ENCODE measurements at regions not wholly inside any gene's neighbourhood (a gene's known extent, or its start where the extent isn't known, plus 50 kb on each side); places are given as distances from the start of the nearest gene placed in this dataset.

- Histone ChIP-seq H3K4me3 (ENCODE audit: control insufficient read depth in 2 of 3, extremely low read depth in 1 of 3, insufficient read depth in 2 of 3, low read depth in 1 of 3, low read length in 3 of 3) (no peak overlapping the region), H3K79me2 (ENCODE audit: control insufficient read depth, insufficient read depth, low read length) (no peaks in the 10 kb centered on the region), H3K9ac (ENCODE audit: control insufficient read depth, extremely low read depth, insufficient read depth, low read length) (no peak overlapping the region), H3K9me1 (ENCODE audit: control insufficient read depth, extremely low read depth, insufficient read depth, low read length) (no peaks in the 10 kb centered on the region), H3K4me2 (ENCODE audit: control insufficient read depth, extremely low read depth, insufficient read depth, low read depth, low read length) (peak overlapping the region; percentile 48), H3K9me3 (ENCODE audit: control insufficient read depth, low read depth, low read length) (peaks cover 2% of the 10 kb centered on the region), H3K27ac (ENCODE audit: control insufficient read depth, insufficient read depth, low read length) (peak overlapping the region; percentile 17), H2AFZ (ENCODE audit: control insufficient read depth, low read length) (no peak overlapping the region), H3K36me3 (ENCODE audit: control insufficient read depth in 2 of 2, extremely low read depth in 1 of 2, insufficient read depth in 2 of 2, low read length in 2 of 2) (no peaks in the 10 kb centered on the region), H4K20me1 (ENCODE audit: control insufficient read depth, extremely low read depth, insufficient read depth, low read length) (no peaks in the 10 kb centered on the region), H3K27me3 (ENCODE audit: control insufficient read depth, extremely low read depth, insufficient read depth, low read length) (no peaks in the 10 kb centered on the region), H3K4me1 (ENCODE audit: control insufficient read depth, extremely low read depth, insufficient read depth, low read length) (peaks cover 30% of the 10 kb centered on the region)
- FAIRE-seq (no peak), DNase-seq (ENCODE audit: low read depth, low spot score) (no peak)
- dilution Hi-C loops (cut with MboI; ENCODE audit: extremely low pct_ligation_motif_present, low sequenced_read_pairs) = no loop called here
- no peak for TF ChIP-seq EZH2 (IDR thresholded peaks at IDR 0.05; ENCODE audit: low read length)
- TF ChIP-seq, protein P1, sequence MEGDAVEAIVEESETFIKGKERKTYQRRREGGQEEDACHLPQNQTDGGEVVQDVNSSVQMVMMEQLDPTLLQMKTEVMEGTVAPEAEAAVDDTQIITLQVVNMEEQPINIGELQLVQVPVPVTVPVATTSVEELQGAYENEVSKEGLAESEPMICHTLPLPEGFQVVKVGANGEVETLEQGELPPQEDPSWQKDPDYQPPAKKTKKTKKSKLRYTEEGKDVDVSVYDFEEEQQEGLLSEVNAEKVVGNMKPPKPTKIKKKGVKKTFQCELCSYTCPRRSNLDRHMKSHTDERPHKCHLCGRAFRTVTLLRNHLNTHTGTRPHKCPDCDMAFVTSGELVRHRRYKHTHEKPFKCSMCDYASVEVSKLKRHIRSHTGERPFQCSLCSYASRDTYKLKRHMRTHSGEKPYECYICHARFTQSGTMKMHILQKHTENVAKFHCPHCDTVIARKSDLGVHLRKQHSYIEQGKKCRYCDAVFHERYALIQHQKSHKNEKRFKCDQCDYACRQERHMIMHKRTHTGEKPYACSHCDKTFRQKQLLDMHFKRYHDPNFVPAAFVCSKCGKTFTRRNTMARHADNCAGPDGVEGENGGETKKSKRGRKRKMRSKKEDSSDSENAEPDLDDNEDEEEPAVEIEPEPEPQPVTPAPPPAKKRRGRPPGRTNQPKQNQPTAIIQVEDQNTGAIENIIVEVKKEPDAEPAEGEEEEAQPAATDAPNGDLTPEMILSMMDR (optimal IDR thresholded peaks at IDR 0.05 in 1 of 3, IDR thresholded peaks at IDR 0.05 in 1 of 3, conservative IDR thresholded peaks at IDR 0.05 in 1 of 3; ENCODE audit: extremely low read depth in 1 of 3, insufficient read depth in 2 of 3, low read length in 3 of 3) = no peak
Observed at GRCh38 chr1:181149326-181150125, 61.0 kb downstream of the IER5 start.

GRCh38 chr1:181150273-181150672 lies 61.8 kb downstream of the IER5 start:
- H3K4me1 ChIP-seq (ENCODE audit: control insufficient read depth, extremely low read depth, insufficient read depth, low read length) = peaks cover 30% of the 10 kb centered on the region
- H3K27me3 ChIP-seq (ENCODE audit: control insufficient read depth, extremely low read depth, insufficient read depth, low read length) = no peaks in the 10 kb centered on the region
- TF ChIP-seq, protein P1 (optimal IDR thresholded peaks at IDR 0.05 in 1 of 3, IDR thresholded peaks at IDR 0.05 in 1 of 3, conservative IDR thresholded peaks at IDR 0.05 in 1 of 3; ENCODE audit: extremely low read depth in 1 of 3, insufficient read depth in 2 of 3, low read length in 3 of 3) = no peak
- H2AFZ ChIP-seq (ENCODE audit: control insufficient read depth, low read length) = no peak overlapping the region
- H4K20me1 ChIP-seq (ENCODE audit: control insufficient read depth, extremely low read depth, insufficient read depth, low read length) = no peaks in the 10 kb centered on the region
- FAIRE-seq (no peak), DNase-seq (ENCODE audit: low read depth, low spot score) (no peak)
- H3K4me3 ChIP-seq (ENCODE audit: control insufficient read depth in 2 of 3, extremely low read depth in 1 of 3, insufficient read depth in 2 of 3, low read depth in 1 of 3, low read length in 3 of 3) = no peak overlapping the region
- H3K27ac ChIP-seq (ENCODE audit: control insufficient read depth, insufficient read depth, low read length) = no peak overlapping the region
- no peaks in the 10 kb centered on the region for H3K36me3 ChIP-seq (ENCODE audit: control insufficient read depth in 2 of 2, extremely low read depth in 1 of 2, insufficient read depth in 2 of 2, low read length in 2 of 2)
- dilution Hi-C loops (cut with MboI; ENCODE audit: extremely low pct_ligation_motif_present, low sequenced_read_pairs) = no loop called here
- H3K79me2 ChIP-seq (ENCODE audit: control insufficient read depth, insufficient read depth, low read length) = no peaks in the 10 kb centered on the region
- peaks cover 2% of the 10 kb centered on the region for H3K9me3 ChIP-seq (ENCODE audit: control insufficient read depth, low read depth, low read length)
- H3K9ac ChIP-seq (ENCODE audit: control insufficient read depth, extremely low read depth, insufficient read depth, low read length) = no peak overlapping the region
- no peak overlapping the region for H3K4me2 ChIP-seq (ENCODE audit: control insufficient read depth, extremely low read depth, insufficient read depth, low read depth, low read length)
- H3K9me1 ChIP-seq (ENCODE audit: control insufficient read depth, extremely low read depth, insufficient read depth, low read length) = no peaks in the 10 kb centered on the region
